ENCODE measurements at regions not wholly inside any gene's neighbourhood (a gene's known extent, or its start where the extent isn't known, plus 50 kb on each side); places are given as distances from the start of the nearest gene placed in this dataset.
"Not testable (repeated sequence)": the region's sequence is repeated elsewhere in the genome, so short reads cannot be mapped to it uniquely, and the experiment has no call there.

GRCh38 chr5:176131771-176132170, 106.5 kb upstream of the SIMC1 start:
- no peak overlapping the region for H3K27ac ChIP-seq (ENCODE audit: low read length)
- H3K36me3 ChIP-seq (ENCODE audit: control insufficient read depth, low read depth, low read length), result no peaks in the 10 kb centered on the region
- no peaks in the 10 kb centered on the region for H3K9me3 ChIP-seq (ENCODE audit: control insufficient read depth, low read depth, low read length)
- peaks cover 29% of the 10 kb centered on the region for H3K27me3 ChIP-seq (ENCODE audit: control insufficient read depth, insufficient read depth, low read length)
- no peak overlapping the region for H3K4me3 ChIP-seq (ENCODE audit: low read length)
- H3K9ac ChIP-seq (ENCODE audit: low read length), result no peak overlapping the region
- H3K4me1 ChIP-seq (ENCODE audit: control insufficient read depth, low read depth, low read length), result no peaks in the 10 kb centered on the region

DNA sequence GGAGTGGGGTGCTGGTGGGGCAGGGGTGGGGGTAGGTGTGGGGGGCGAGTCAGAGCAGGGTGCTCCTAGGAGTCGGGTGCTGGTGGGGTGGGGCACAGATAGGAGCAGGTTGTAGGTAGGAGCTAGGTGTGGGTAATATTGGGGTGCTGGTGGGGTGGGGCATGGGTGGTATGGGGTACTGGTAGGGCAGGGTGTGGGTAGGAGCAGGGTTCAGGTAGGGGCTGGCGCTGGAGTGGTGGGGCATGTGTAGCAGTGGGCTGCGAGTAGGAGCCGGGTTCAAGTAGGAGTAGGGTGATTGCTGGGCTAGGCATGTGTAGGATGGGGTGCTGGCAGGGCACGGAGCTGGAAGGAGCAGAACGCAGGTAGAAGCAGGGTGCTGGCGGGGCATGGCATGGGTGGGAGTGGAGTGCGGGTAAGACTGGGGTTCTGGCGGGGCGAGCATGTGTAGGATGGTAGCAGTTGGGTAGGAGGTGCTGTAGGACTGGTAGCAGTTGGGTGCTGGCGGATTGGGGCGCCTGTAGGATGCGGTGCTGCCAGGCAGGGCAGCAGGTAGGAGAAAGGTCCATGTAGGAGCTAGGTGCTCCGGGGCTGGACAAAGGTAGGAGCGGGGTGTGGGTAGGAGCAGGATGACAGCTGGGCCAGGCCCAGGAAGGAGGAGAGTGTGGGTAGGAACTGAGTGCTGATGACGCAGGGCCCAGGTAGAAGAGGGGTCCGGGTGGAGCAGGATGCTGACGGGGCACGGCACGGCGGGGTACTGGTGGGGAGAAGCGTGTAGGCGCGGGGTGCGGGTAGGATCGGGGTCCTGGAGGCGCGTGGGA, 105.5 kb upstream of the SIMC1 start:
- H3K36me3 ChIP-seq (ENCODE audit: control insufficient read depth, low read depth, low read length), result no peaks in the 10 kb centered on the region
- H3K4me3 ChIP-seq (ENCODE audit: low read length), result peak overlapping the region; percentile 50
- no peak overlapping the region for H3K27ac ChIP-seq (ENCODE audit: low read length)
- H3K27me3 ChIP-seq (ENCODE audit: control insufficient read depth, insufficient read depth, low read length), result peaks cover 29% of the 10 kb centered on the region
- no peaks in the 10 kb centered on the region for H3K9me3 ChIP-seq (ENCODE audit: control insufficient read depth, low read depth, low read length)
- H3K9ac ChIP-seq (ENCODE audit: low read length), result no peak overlapping the region
- H3K4me1 ChIP-seq (ENCODE audit: control insufficient read depth, low read depth, low read length), result no peaks in the 10 kb centered on the region

- no peaks in the 10 kb centered on the region for H3K4me1 ChIP-seq (ENCODE audit: control insufficient read depth, low read depth, low read length)
- no peaks in the 10 kb centered on the region for H3K36me3 ChIP-seq (ENCODE audit: control insufficient read depth, low read depth, low read length)
- peaks cover 29% of the 10 kb centered on the region for H3K27me3 ChIP-seq (ENCODE audit: control insufficient read depth, insufficient read depth, low read length)
- no peak overlapping the region for H3K27ac ChIP-seq (ENCODE audit: low read length)
- H3K4me3 ChIP-seq (ENCODE audit: low read length), result peak overlapping the region; percentile 50
- no peak overlapping the region for H3K9ac ChIP-seq (ENCODE audit: low read length)
- H3K9me3 ChIP-seq (ENCODE audit: control insufficient read depth, low read depth, low read length), result no peaks in the 10 kb centered on the region
Observed at GRCh38 chr5:176133289-176133870, 104.8 kb upstream of the SIMC1 start.

DNA sequence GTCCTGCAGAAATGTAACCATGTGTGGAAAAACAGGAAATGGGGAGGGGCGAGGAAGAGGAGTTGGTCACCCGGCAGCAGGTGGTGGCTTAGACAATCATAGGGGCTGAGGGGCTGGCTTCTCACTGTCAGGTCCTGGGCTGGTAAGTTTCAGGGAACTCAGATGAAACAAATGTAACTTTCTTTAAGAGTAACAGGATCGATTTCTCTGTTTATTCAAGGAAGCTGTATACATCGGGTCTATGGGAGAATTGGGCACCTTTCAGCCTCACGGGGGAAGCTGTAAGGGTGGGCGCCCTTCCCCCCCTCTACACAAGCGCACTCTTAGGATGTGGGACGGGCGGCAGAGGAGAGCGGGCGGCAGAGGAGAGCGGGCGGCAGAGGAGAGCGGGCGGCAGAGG, 104.3 kb upstream of the SIMC1 start:
- Histone ChIP-seq H3K9ac (ENCODE audit: low read length) (no peak overlapping the region), H3K36me3 (ENCODE audit: control insufficient read depth, low read depth, low read length) (no peaks in the 10 kb centered on the region), H3K4me3 (ENCODE audit: low read length) (peak overlapping the region; percentile 50), H3K9me3 (ENCODE audit: control insufficient read depth, low read depth, low read length) (no peaks in the 10 kb centered on the region), H3K4me1 (ENCODE audit: control insufficient read depth, low read depth, low read length) (no peaks in the 10 kb centered on the region), H3K27ac (ENCODE audit: low read length) (no peak overlapping the region), H3K27me3 (ENCODE audit: control insufficient read depth, insufficient read depth, low read length) (peaks cover 29% of the 10 kb centered on the region)

DNA sequence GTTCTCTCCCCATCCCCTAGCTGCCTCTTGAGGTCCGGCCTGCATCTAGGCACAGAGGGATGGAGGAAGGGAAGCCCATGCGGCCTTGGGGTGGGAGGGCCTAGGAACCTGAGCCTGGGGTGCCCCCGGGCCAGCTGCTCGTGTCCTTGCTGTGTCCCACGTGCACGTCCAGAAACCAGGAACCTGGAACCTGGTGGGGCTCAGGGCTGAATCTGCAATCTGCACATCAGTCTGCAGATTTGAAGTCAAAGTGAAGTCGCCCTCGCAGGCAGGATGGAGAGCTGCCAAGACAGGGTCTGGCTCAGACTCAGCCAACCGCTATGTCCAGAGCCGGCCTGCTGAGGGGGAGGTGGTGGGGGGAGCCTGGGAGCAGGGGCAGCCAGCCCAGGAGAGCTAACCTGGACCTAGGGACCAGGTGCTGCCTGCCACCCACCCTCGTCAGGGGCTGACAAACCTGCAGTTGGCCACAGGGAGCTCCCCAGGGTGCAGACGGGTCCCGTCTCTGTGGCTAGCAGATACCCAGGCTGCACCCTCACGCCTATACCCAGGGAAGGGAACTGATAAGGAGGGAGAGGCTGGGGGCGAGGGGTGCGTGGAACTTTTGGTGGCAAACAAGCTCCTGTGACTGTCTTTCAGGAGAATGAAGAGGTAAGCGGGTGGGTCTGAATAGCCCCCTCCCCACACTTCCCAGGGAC, 103.5 kb upstream of the SIMC1 start:
- no peak overlapping the region for H3K9ac ChIP-seq (ENCODE audit: low read length)
- H3K36me3 ChIP-seq (ENCODE audit: control insufficient read depth, low read depth, low read length), result no peaks in the 10 kb centered on the region
- H3K27ac ChIP-seq (ENCODE audit: low read length), result no peak overlapping the region
- peaks cover 29% of the 10 kb centered on the region for H3K27me3 ChIP-seq (ENCODE audit: control insufficient read depth, insufficient read depth, low read length)
- H3K4me3 ChIP-seq (ENCODE audit: low read length), result peak overlapping the region; percentile 50
- H3K4me1 ChIP-seq (ENCODE audit: control insufficient read depth, low read depth, low read length), result no peaks in the 10 kb centered on the region
- H3K9me3 ChIP-seq (ENCODE audit: control insufficient read depth, low read depth, low read length), result no peaks in the 10 kb centered on the region

DNA sequence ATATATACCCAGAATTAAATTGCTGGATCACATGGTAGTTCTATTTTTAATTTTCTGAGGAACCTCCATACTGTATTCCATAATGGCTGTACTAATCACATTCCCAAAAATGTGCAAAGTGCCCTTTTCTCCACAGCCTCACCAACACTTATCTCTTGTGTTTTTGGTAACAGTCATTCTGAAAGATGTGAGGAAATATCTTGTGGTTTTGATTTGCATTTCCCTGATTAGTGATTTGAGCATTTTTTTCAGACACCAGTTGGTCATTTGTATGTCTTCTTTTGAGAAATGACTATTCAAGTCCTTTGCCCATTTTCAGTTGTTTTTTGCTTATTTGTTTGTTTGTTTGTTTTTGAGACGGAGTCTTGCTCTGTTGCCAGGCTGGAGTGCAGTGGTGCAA, 98.1 kb upstream of the SIMC1 start:
- not testable (repeated sequence) for H3K9ac ChIP-seq (ENCODE audit: low read length); H3K4me1 ChIP-seq (ENCODE audit: control insufficient read depth, low read depth, low read length); H3K9me3 ChIP-seq (ENCODE audit: control insufficient read depth, low read depth, low read length); H3K36me3 ChIP-seq (ENCODE audit: control insufficient read depth, low read depth, low read length); H3K27me3 ChIP-seq (ENCODE audit: control insufficient read depth, insufficient read depth, low read length); H3K4me3 ChIP-seq (ENCODE audit: low read length); H3K27ac ChIP-seq (ENCODE audit: low read length)

DNA sequence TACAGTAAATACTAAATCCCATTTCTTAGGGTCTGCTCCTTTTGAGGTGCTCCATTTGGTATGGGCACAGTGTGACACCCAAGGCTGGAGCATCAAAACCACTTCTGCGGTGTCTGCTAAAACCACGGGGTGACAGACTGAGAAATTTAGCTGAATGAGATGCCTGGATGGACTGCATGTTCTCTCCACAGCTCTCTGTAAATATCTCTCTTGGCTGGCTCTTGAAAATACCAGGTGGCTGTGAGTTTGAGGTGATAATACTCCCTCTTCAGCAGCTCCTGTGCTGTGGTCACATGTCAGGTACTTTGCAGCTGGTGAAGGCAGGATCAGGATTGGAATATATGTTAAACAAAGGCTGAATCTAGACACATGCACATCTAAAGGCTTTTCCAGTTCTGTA, 93.7 kb upstream of the SIMC1 start:
- no peak overlapping the region for H3K9ac ChIP-seq (ENCODE audit: low read length)
- H3K4me3 ChIP-seq (ENCODE audit: low read length), result no peak overlapping the region
- no peaks in the 10 kb centered on the region for H3K4me1 ChIP-seq (ENCODE audit: control insufficient read depth, low read depth, low read length)
- H3K27me3 ChIP-seq (ENCODE audit: control insufficient read depth, insufficient read depth, low read length), result no peaks in the 10 kb centered on the region
- H3K9me3 ChIP-seq (ENCODE audit: control insufficient read depth, low read depth, low read length), result no peaks in the 10 kb centered on the region
- H3K27ac ChIP-seq (ENCODE audit: low read length), result no peak overlapping the region
- H3K36me3 ChIP-seq (ENCODE audit: control insufficient read depth, low read depth, low read length), result no peaks in the 10 kb centered on the region

GRCh38 chr5:176149948-176150347, 88.3 kb upstream of the SIMC1 start:
- not testable (repeated sequence) for H3K4me3 ChIP-seq (ENCODE audit: low read length); H3K27ac ChIP-seq (ENCODE audit: low read length); H3K27me3 ChIP-seq (ENCODE audit: control insufficient read depth, insufficient read depth, low read length); H3K9ac ChIP-seq (ENCODE audit: low read length); H3K36me3 ChIP-seq (ENCODE audit: control insufficient read depth, low read depth, low read length); H3K9me3 ChIP-seq (ENCODE audit: control insufficient read depth, low read depth, low read length)
- peaks cover 18% of the 10 kb centered on the region for H3K4me1 ChIP-seq (ENCODE audit: control insufficient read depth, low read depth, low read length)

DNA sequence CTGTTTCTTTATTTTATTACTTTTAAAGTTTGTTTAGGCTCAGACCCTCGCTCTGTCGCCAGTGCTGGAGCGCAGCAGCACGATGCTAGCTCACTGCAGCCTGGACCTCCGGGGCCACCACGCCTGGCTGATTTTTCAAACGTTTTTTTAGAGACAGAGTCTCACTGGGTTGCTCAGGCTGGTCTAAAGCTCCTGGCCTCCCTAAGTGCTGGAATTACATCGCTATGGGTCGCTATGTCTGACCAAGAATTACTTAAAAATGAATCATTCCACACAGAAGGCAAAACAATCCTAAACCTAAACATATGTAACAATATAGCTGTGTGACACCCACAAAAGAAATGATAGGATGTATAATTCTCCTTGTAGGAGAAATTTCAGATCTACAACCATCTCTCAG, 86.9 kb upstream of the SIMC1 start:
- Histone ChIP-seq H3K27ac (ENCODE audit: low read length) (no peak overlapping the region), H3K36me3 (ENCODE audit: control insufficient read depth, low read depth, low read length) (no peaks in the 10 kb centered on the region), H3K4me1 (ENCODE audit: control insufficient read depth, low read depth, low read length) (peaks cover 18% of the 10 kb centered on the region), H3K9ac (ENCODE audit: low read length) (no peak overlapping the region), H3K27me3 (ENCODE audit: control insufficient read depth, insufficient read depth, low read length) (no peaks in the 10 kb centered on the region), H3K9me3 (ENCODE audit: control insufficient read depth, low read depth, low read length) (no peaks in the 10 kb centered on the region), H3K4me3 (ENCODE audit: low read length) (no peak overlapping the region)

- Histone ChIP-seq H3K4me3 (ENCODE audit: low read length) (no peak overlapping the region), H3K27me3 (ENCODE audit: control insufficient read depth, insufficient read depth, low read length) (no peaks in the 10 kb centered on the region), H3K27ac (ENCODE audit: low read length) (no peak overlapping the region), H3K36me3 (ENCODE audit: control insufficient read depth, low read depth, low read length) (no peaks in the 10 kb centered on the region), H3K9me3 (ENCODE audit: control insufficient read depth, low read depth, low read length) (no peaks in the 10 kb centered on the region), H3K4me1 (ENCODE audit: control insufficient read depth, low read depth, low read length) (peaks cover 18% of the 10 kb centered on the region), H3K9ac (ENCODE audit: low read length) (peak overlapping the region; percentile 32)
Observed at GRCh38 chr5:176152191-176152929, 85.9 kb upstream of the SIMC1 start.

DNA sequence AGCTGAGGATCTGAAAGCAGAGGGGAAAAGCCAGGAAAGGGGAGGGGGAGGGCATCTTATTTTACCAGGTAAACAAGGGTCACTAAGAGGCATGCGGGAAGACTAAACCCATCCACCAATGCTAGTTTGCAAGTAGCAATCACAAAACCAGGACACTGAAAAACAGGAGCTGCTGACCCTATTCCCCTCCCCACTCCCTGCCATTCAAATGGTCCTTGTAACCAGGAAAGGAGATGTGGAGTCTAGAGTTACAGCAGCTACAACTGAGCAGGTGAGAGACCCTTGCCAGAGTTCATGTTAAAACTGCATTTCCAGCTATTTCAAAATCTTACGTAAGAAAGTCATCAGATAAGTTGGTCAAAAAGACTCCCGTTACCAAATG, 85.3 kb upstream of the SIMC1 start:
- Histone ChIP-seq H3K4me1 (ENCODE audit: control insufficient read depth, low read depth, low read length) (peaks cover 18% of the 10 kb centered on the region), H3K36me3 (ENCODE audit: control insufficient read depth, low read depth, low read length) (no peaks in the 10 kb centered on the region), H3K27me3 (ENCODE audit: control insufficient read depth, insufficient read depth, low read length) (no peaks in the 10 kb centered on the region), H3K9ac (ENCODE audit: low read length) (peak overlapping the region; percentile 32), H3K4me3 (ENCODE audit: low read length) (no peak overlapping the region), H3K27ac (ENCODE audit: low read length) (no peak overlapping the region), H3K9me3 (ENCODE audit: control insufficient read depth, low read depth, low read length) (no peaks in the 10 kb centered on the region)

Measured in iPS-18a (cell line).